IMR-90 (cell line): ENCODE measurements at regions not wholly inside any gene's neighbourhood (a gene's known extent, or its start where the extent isn't known, plus 50 kb on each side); places are given as distances from the start of the nearest gene placed in this dataset.

ENCODE experiments used
- ATAC-seq: fragments of 200-7000 bp; cut with Tn5 transposase; 2 replicates; pipeline ENCODE4 v1.9.1; 2020; ENCODE audit warnings: low read depth, mild to moderate bottlenecking, moderate library complexity
- BruUV-seq: library from RNA; stranded (reverse); fragments of 400-500 nt; replicated peaks from 2 replicates; lab custom pipeline; 2021; lab: Mats Ljungman, UMichigan
- CTCF ChIA-PET: fragments of 300-600 bp; formaldehyde crosslinking; extraction: SDS; loops from one replicate; lab custom pipeline; 2021; ENCODE audit warnings: antibody characterized with exemption; lab: Yijun Ruan, JAX
- POLR2A ChIA-PET: fragments of 300-600 bp; sonication (Branson Sonifier 250); formaldehyde crosslinking; loops from one replicate; lab custom pipeline; 2022; ENCODE audit warnings: antibody characterized with exemption; ENCODE audit not compliant: unreplicated experiment; lab: Charles Lee
- DNase-seq: peaks from one replicate; pipeline ENCODE4 v3.0.0; 2013
- H2AFZ ChIP-seq: replicated peaks from 2 replicates; pipeline ENCODE3; 2013; ENCODE audit warnings: low read length, mild to moderate bottlenecking; ENCODE audit not compliant: poor library complexity
- H2AK5ac ChIP-seq: 2 replicates; pipeline ENCODE4 v1.6.1; 2013; ENCODE audit warnings: low read depth, low read length, inconsistent platforms
- H2AK9ac ChIP-seq: replicated peaks from 2 replicates; pipeline ENCODE3; 2013; ENCODE audit warnings: mild to moderate bottlenecking, low read depth, low read length, moderate library complexity; ENCODE audit not compliant: poor library complexity
- H2BK120ac ChIP-seq: 2 replicates; pipeline ENCODE4 v1.6.1; 2013; ENCODE audit warnings: low read depth, low read length, inconsistent platforms
- H2BK15ac ChIP-seq: 3 replicates; pipeline ENCODE4 v1.6.1; 2013; ENCODE audit warnings: low read depth, low read length, inconsistent platforms
- H2BK20ac ChIP-seq: 2 replicates; pipeline ENCODE4 v1.6.1; 2013; ENCODE audit warnings: low read depth, mild to moderate bottlenecking, inconsistent platforms, low read length, moderate library complexity
- H2BK5ac ChIP-seq: 2 replicates; pipeline ENCODE4 v1.6.1; 2013; ENCODE audit warnings: mild to moderate bottlenecking, low read depth, low read length, inconsistent platforms; ENCODE audit not compliant: poor library complexity, severe bottlenecking
- H3K14ac ChIP-seq: replicated peaks from 2 replicates; pipeline ENCODE4 v1.6.1; 2013; ENCODE audit warnings: low read depth, low read length, inconsistent platforms
- H3K18ac ChIP-seq: 2 replicates; pipeline ENCODE4 v1.6.1; 2013; ENCODE audit warnings: low read depth, low read length, control low read depth
- H3K23ac ChIP-seq: 2 replicates; pipeline ENCODE4 v1.6.1; 2013; ENCODE audit warnings: low read depth, low read length, inconsistent platforms
- H3K27ac ChIP-seq: 2 replicates; pipeline ENCODE4 v1.5.1; 2013; ENCODE audit warnings: mild to moderate bottlenecking, control low read depth, low read length; ENCODE audit not compliant: insufficient read depth
- H3K27me3 ChIP-seq: 2 replicates; pipeline ENCODE4 v1.6.1; 2013; ENCODE audit warnings: low read length; ENCODE audit not compliant: control insufficient read depth, insufficient read depth
- H3K36me3 ChIP-seq: 2 replicates; pipeline ENCODE4 v1.6.1; 2013; ENCODE audit warnings: low read length, mixed read lengths; ENCODE audit not compliant: control insufficient read depth, insufficient read depth
- H3K4ac ChIP-seq: 2 replicates; pipeline ENCODE4 v1.6.1; 2013; ENCODE audit warnings: low read depth, low read length, inconsistent platforms
- H3K4me1 ChIP-seq: 2 replicates; pipeline ENCODE4 v1.6.1; 2013; ENCODE audit warnings: low read length, mixed read lengths; ENCODE audit not compliant: control insufficient read depth, insufficient read depth
- H3K4me2 ChIP-seq: 2 replicates; pipeline ENCODE4 v1.6.1; 2013; ENCODE audit warnings: low read depth, mild to moderate bottlenecking, control low read depth, low read length, moderate library complexity
- H3K4me3 ChIP-seq: 2 replicates; pipeline ENCODE4 v1.5.1; 2013; ENCODE audit warnings: low read depth, mild to moderate bottlenecking, control low read depth, low read length, moderate library complexity; ENCODE audit not compliant: insufficient read depth
- H3K56ac ChIP-seq: 2 replicates; pipeline ENCODE4 v1.6.1; 2013; ENCODE audit warnings: low read length, inconsistent platforms; ENCODE audit not compliant: insufficient read depth; ENCODE audit errors: extremely low read depth
- H3K79me1 ChIP-seq, 2 experiments: 2 replicates each; pipeline ENCODE4 v1.6.1; 2013; ENCODE audit warnings: low read length in 2 of 2, inconsistent platforms in 1 of 2, low read depth in 1 of 2
- H3K9ac ChIP-seq: 2 replicates; pipeline ENCODE4 v1.6.1; 2013; ENCODE audit warnings: low read depth, low read length, control low read depth
- H3K9me1 ChIP-seq: 2 replicates; pipeline ENCODE4 v1.6.1; 2013; ENCODE audit warnings: low read length, inconsistent platforms; ENCODE audit not compliant: insufficient read depth
- H3K9me3 ChIP-seq: 2 replicates; pipeline ENCODE4 v1.6.1; 2013; ENCODE audit warnings: low read length; ENCODE audit not compliant: control insufficient read depth, insufficient read depth
- H4K20me1 ChIP-seq: 2 replicates; pipeline ENCODE4 v1.6.1; 2013; ENCODE audit warnings: low read length, inconsistent platforms; ENCODE audit not compliant: insufficient read depth
- H4K5ac ChIP-seq: 2 replicates; pipeline ENCODE4 v1.6.1; 2013; ENCODE audit warnings: mild to moderate bottlenecking, low read depth, low read length, control low read depth
- H4K8ac ChIP-seq, 2 experiments: 2 replicates each; pipeline ENCODE4 v1.6.1; 2013; ENCODE audit warnings: low read depth in 2 of 2, low read length in 2 of 2, control low read depth in 1 of 2, inconsistent platforms in 1 of 2
- H4K91ac ChIP-seq: 2 replicates; pipeline ENCODE4 v1.6.1; 2013; ENCODE audit warnings: low read depth, low read length, inconsistent platforms; ENCODE audit not compliant: insufficient read depth
- BHLHE40 ChIP-seq: fragments of 150-350 bp; IDR thresholded peaks from 2 replicates; pipeline ENCODE4 v1.6.1; 2016; ENCODE audit warnings: mild to moderate bottlenecking, low read depth, low read length
- CEBPB ChIP-seq: IDR thresholded peaks from 2 replicates; pipeline ENCODE4 v1.6.1; 2012; ENCODE audit warnings: low read depth, low read length, improper control_type of control experiment
- CTCF ChIP-seq: conservative IDR thresholded peaks from 2 replicates; pipeline ENCODE4 v1.5.1; 2012; ENCODE audit warnings: mild to moderate bottlenecking, low read depth, low read length, improper control_type of control experiment
- ELK1 ChIP-seq: fragments of 150-350 bp; IDR thresholded peaks from 2 replicates; pipeline ENCODE4 v1.6.1; 2016; ENCODE audit warnings: low read depth, mild to moderate bottlenecking, low read length, moderate library complexity, borderline replicate concordance
- FOS ChIP-seq: fragments of 150-350 bp; IDR thresholded peaks from 2 replicates; pipeline ENCODE4 v1.6.1; 2016; ENCODE audit warnings: low read depth, low read length
- MAFK ChIP-seq: IDR thresholded peaks from 2 replicates; pipeline ENCODE4 v1.6.1; 2012; ENCODE audit warnings: low read depth, low read length, improper control_type of control experiment
- MXI1 ChIP-seq: IDR thresholded peaks from 2 replicates; pipeline ENCODE4 v1.6.1; 2012; ENCODE audit warnings: low read depth, mild to moderate bottlenecking, low read length, moderate library complexity, borderline replicate concordance
- POLR2A ChIP-seq: IDR thresholded peaks from 2 replicates; pipeline ENCODE4 v1.6.1; 2012; ENCODE audit warnings: mild to moderate bottlenecking, low read depth, low read length
- RAD21 ChIP-seq: IDR thresholded peaks from 2 replicates; pipeline ENCODE4 v1.6.1; 2012; ENCODE audit warnings: low read length, improper control_type of control experiment
- RCOR1 ChIP-seq: IDR thresholded peaks from 2 replicates; pipeline ENCODE4 v1.6.1; 2012; ENCODE audit warnings: mild to moderate bottlenecking, low read length, improper control_type of control experiment; ENCODE audit not compliant: insufficient replicate concordance
- RFX5 ChIP-seq: IDR thresholded peaks from 2 replicates; pipeline ENCODE4 v1.8.0; 2012; ENCODE audit warnings: low read depth, mild to moderate bottlenecking, low read length, moderate library complexity
- SMC3 ChIP-seq: fragments of 150-350 bp; IDR thresholded peaks from 2 replicates; pipeline ENCODE4 v1.6.1; 2016; ENCODE audit warnings: low read depth, mild to moderate bottlenecking, antibody characterized with exemption, low read length, moderate library complexity
- USF2 ChIP-seq: fragments of 150-350 bp; IDR thresholded peaks from 2 replicates; pipeline ENCODE4 v1.6.1; 2017; ENCODE audit warnings: mild to moderate bottlenecking, antibody characterized with exemption, low read length, low read depth
- WGBS, 2 experiments: methylation state at CpG; one replicate each; pipeline versions ENCODE4 v1.1.5 to v1.1.7; 2013; ENCODE audit warnings: missing lambda C conversion rate in 2 of 2; ENCODE audit not compliant: insufficient read length in 1 of 2; ENCODE audit errors: extremely low coverage in 2 of 2; 5-methylcytosine and 5-hydroxymethylcytosine counted together
- dilution Hi-C: fragments of 300-500 bp; cut with HindIII; formaldehyde crosslinking; loops from one replicate; pipeline ENCODE4 v1.14.3; 2018; ENCODE audit warnings: low sequenced_read_pairs; ENCODE audit not compliant: unreplicated experiment
- in situ Hi-C: fragments of 300-500 bp; cut with MboI; formaldehyde crosslinking; loops from 3 replicates; pipeline ENCODE4 v1.14.3; 2019; ENCODE audit warnings: low sequenced_read_pairs, inconsistent platforms, mixed read lengths
- intact Hi-C: fragments of 100-400 bp; cut with micrococcal nuclease; formaldehyde crosslinking; loops from 2 replicates; pipeline ENCODE4 v1.10.0; 2022

- Histone ChIP-seq H3K23ac (no peak overlapping the region), H4K5ac (no peak overlapping the region), H3K14ac (no peak overlapping the region), H3K9me1 (no peaks in the 10 kb centered on the region), H2BK120ac (no peak overlapping the region), H2AK5ac (no peak overlapping the region), H3K18ac (no peak overlapping the region), H2BK15ac (no peak overlapping the region), H3K4me1 (no peaks in the 10 kb centered on the region), H3K9ac (no peak overlapping the region), H4K20me1 (no peaks in the 10 kb centered on the region), H2BK5ac (no peak overlapping the region), H2AFZ (peak overlapping the region; percentile 5), H3K56ac (no peak overlapping the region), H3K27me3 (no peaks in the 10 kb centered on the region), H3K4me3 (no peak overlapping the region), H3K27ac (no peak overlapping the region), H4K91ac (no peak overlapping the region), H2AK9ac (no peak overlapping the region), H3K36me3 (no peaks in the 10 kb centered on the region), H3K79me1 (no peaks in the 10 kb centered on the region), H3K9me3 (no peaks in the 10 kb centered on the region), H3K4me2 (no peak overlapping the region), H2BK20ac (no peak overlapping the region), H3K4ac (no peak overlapping the region), H4K8ac (no peak overlapping the region)
- dilution Hi-C loops (no loop called here), in situ Hi-C loops (no loop called here), intact Hi-C loops (no loop called here)
- ATAC-seq, result no peak
- CTCF ChIA-PET, result no interaction called here
- POLR2A ChIA-PET, result no interaction called here
- no peak for TF ChIP-seq RFX5
- TF ChIP-seq POLR2A, result no peak
- no peak for TF ChIP-seq MAFK
- no peak for TF ChIP-seq SMC3
- no peak for TF ChIP-seq MXI1
- TF ChIP-seq CEBPB, result no peak
- no peak for TF ChIP-seq FOS
- TF ChIP-seq BHLHE40, result no peak
- no peak for TF ChIP-seq CTCF
- TF ChIP-seq RCOR1, result no peak
- no peak for TF ChIP-seq ELK1
- no peak for TF ChIP-seq USF2
- no peak for TF ChIP-seq RAD21
- WGBS, 2 experiments, result 67% methylated on average over 2 of the region's 5 CpGs; no CpG with 5 or more reads in 1 of the 2 experiments
- DNase-seq, result no peak
- no TSS peak for BruUV-seq
These were observed 93.1 kb upstream of the NPVF start for GRCh38 chr7:25321424-25321823.
